GM21423 (cell line): ENCODE measurements at regions not wholly inside any gene's neighbourhood (a gene's known extent, or its start where the extent isn't known, plus 50 kb on each side); places are given as distances from the start of the nearest gene placed in this dataset.

ENCODE experiments used
- ATAC-seq: cut with Tn5 transposase; IDR thresholded peaks from one replicate; pipeline ENCODE4 v1.9.1; 2021; ENCODE audit warnings: mild to moderate bottlenecking, moderate library complexity; ENCODE audit not compliant: unreplicated experiment

- no peak for ATAC-seq
Measured at GRCh38 chr6:9957215-9957759, 457.6 kb downstream of the TFAP2A start.

DNA sequence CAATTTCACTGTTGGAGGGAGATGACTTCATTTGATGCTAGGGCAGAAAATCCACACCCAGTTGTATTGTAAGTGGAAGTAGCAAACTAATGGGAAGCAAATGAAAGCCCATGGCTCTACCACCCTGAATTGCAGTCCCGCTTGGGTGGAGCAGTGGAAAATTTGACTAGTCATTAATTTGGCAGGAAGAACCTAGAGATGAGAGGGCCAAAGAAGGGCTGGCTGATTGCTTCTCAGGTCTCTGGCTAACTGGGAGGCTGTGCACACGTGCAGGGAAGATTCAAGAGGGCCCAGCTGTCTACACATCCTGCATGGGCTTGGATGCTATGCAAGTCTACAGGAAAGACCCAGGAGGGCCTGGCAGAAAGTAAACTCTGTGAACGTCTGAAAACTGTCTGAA lies 466.2 kb downstream of the TFAP2A start:
- no peak for ATAC-seq

- no peak for ATAC-seq
Measured at GRCh38 chr6:9943986-9944385, 470.9 kb downstream of the TFAP2A start.

DNA sequence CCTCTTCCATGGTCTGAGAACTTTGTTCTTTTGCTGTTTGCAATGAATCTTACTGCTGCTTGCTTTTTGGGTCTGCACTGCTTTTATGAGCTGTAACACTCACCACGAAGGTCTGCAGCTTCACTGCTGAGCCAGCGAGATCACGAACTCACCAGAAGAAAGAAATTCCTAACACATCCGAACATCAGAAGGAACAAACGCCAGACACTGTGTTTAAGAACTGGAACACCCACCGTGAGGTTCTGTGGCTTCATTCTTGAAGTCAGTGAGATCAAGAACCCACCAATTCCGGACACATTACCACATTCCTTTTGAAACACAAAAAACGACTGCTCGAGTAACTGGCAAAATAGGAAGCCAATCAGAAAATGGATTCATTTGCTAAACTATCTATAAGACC lies 471.8 kb downstream of the TFAP2A start:
- no peak for ATAC-seq

- ATAC-seq: no peak
Measured at GRCh38 chr6:9942131-9942530, 472.7 kb downstream of the TFAP2A start.

GRCh38 chr6:9938801-9939200 lies 476.1 kb downstream of the TFAP2A start:
- ATAC-seq: no peak

DNA sequence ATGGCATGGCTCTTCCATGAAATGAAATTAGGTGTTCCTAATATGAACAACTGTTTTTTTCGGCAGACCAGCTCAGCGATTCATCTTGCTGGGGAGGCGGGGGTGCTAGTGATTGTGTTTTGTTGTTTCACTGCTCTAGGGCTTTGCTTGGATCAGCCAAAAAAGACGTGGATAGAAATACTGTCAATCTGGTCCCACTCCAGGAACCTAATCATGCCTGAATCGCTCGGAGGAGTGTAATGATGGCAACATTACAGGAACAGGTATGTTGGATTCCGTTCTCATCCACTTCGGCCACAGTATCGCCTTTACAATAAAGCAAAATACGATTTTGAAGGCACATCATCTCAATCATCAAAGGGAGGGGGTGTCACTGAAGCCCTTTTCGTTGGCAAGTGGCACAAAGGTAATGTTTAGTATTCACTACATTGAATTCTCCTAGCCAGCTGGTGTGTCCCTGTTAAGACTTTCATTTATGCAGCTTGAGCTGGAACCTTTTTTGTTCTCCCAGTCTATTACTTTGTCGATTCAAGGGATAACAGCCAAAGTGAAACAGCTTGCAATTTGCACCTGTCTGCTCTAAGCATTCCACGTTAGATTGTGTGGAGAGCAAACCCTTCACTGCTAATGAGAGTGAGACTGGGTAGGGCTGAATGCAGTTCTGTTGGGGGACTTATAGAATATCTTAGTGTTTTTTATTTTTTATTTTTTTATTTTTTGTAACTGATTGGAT lies 477.7 kb downstream of the TFAP2A start:
- no peak for ATAC-seq

DNA sequence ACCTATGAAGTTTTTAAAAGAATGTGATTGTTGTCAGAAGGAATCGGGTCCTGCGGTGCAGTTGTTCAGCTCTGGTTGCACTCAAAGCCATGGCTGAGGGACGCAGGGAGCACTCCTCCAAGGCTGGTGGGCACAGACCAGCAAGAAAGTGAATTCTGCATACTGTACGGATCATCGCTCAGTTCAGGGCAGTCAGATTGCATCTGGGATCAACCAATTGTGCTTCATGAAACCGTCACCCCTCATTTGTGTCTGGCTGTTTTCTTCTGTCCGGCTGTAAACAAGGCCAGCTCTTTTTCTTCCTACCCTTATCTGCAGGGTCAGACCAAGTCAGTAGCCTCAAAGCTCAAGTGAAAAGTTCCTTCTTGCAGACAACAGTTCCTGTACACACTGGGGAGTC lies 478.3 kb downstream of the TFAP2A start:
- ATAC-seq: no peak

GRCh38 chr6:9933677-9934076 lies 481.2 kb downstream of the TFAP2A start:
- ATAC-seq: no peak

GRCh38 chr6:9927275-9927674 lies 487.6 kb downstream of the TFAP2A start:
- ATAC-seq: no peak

- ATAC-seq: no peak
Measured at GRCh38 chr6:9924971-9925370, 489.9 kb downstream of the TFAP2A start.

DNA sequence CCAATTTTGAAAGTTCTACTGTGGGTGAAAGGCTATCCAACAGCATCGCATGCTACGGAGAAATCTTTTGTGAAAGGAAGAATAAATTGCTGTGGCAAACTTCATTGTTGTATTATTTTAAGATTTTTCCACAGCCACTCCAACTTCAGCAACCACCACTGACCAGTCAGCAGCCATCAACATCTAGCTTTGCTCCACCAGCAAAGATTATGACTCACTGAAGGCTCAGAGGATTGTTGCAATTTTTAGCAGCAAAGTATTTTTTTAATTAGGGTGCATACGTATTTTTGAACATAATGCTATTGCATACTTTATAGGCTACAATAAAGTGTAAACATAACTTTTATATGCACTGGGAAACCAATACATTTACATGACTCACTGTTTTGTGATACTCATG lies 493.5 kb downstream of the TFAP2A start:
- ATAC-seq: no peak

GRCh38 chr6:9914951-9915350 lies 499.9 kb downstream of the TFAP2A start:
- no peak for ATAC-seq

DNA sequence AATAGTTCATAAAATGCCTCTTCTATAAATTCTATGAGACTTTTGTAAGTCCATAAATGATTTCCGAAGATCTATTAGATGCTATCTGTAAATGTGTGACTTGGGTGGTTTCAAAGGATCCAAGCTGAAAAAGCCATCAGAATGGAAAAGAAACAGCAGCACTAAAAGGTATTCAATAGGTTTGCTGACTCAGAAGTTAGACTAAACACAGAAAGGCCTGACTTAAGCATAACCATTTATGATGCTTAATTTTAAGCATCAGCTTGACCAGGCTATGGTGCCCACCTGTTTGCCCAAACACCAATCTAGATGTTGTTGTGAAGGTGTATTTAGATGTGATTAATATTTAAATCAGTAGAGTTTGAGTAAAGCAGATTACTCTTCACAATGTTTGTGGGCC lies 513.5 kb downstream of the TFAP2A start:
- no peak for ATAC-seq

DNA sequence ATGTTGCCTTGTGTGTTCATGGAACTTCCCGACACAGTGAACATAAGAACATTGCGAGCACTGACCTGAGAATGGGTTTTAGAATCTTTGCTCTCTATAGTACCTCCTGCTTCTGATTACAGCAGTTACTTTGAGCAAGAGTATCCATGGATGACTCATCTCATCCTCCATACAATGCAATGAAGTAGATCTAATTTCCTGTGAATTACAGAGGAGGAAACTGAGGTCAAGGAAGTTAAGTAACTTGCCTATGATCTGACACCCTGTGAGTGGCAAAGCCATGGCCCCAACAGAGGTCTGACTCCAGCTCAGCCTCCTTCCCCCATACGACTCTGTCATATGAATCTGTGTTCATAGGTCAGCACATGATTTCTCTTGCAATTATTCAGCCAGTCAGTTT lies 518.1 kb downstream of the TFAP2A start:
- ATAC-seq: no peak

DNA sequence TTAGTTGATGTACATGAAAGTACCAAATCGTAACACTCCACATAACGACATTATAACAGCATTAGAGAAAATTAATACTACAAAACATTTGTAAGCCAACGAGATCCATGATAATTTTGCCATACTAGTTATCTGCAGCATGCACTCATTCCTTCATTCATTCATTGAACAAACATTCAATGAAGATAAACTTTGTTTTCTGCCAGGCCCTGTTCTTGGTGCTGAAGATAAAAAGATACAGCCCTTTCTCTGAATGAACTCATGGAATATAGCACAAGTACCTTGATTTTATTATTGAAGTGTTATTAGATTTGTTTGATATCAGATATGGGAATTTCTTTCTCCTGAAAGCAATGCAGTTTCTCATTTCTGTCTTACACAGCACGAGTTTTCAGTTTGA lies 524.0 kb downstream of the TFAP2A start:
- ATAC-seq: no peak

DNA sequence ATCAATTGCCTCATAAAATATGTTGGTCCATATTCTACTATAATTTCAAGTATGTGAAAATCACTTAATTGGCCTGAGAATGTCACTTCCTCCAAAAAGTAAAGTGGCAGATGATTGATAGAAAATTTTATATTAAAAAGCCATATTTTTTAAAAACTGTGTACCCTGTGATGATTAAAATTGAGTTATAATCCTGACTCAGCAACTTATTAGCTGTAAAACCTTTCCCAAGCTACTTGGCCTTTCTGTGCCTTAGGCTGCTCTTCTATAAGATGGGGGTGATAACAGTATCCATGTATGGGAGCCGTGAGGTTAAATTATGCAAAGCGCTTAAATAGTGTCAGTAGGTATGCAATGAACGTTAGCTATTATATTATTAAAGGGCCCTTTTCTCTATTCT lies 524.4 kb downstream of the TFAP2A start:
- ATAC-seq: no peak

- ATAC-seq: no peak
Measured at GRCh38 chr6:9878535-9878934, 536.3 kb downstream of the TFAP2A start.

DNA sequence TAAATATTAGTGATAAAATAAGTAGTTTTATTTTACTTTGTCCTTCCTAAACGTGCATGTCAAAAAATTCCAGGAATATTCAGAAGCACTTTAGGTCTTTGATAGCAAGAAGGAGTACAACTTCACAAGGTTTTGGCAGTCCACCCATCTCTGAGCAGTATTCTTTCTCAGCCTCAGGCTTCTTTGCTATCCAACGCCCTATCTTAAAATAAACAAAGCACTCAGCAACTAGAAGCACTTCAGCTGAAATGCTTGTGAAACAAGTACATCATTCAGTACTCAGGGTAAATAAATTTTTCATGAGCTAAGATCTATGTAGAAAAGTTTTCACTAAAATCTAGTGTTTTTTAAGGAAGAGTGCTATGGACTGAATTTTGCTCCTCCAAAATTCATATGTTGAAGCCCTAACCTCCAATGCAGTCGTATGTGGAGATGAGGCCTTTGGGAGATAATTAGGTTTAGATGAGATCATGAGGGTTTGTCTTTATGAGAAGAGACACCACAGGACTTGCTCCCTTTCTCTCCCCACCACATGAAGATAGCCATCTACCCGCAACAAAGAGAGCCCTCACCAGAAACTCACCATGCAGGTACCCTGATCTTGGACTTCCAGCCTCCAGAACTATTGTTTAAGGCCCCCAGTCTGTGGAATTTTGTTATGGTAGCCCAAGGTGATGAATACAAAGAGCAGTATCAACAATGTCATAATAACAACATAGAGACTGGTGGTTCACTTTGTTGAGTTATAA lies 539.1 kb downstream of the TFAP2A start:
- no peak for ATAC-seq

DNA sequence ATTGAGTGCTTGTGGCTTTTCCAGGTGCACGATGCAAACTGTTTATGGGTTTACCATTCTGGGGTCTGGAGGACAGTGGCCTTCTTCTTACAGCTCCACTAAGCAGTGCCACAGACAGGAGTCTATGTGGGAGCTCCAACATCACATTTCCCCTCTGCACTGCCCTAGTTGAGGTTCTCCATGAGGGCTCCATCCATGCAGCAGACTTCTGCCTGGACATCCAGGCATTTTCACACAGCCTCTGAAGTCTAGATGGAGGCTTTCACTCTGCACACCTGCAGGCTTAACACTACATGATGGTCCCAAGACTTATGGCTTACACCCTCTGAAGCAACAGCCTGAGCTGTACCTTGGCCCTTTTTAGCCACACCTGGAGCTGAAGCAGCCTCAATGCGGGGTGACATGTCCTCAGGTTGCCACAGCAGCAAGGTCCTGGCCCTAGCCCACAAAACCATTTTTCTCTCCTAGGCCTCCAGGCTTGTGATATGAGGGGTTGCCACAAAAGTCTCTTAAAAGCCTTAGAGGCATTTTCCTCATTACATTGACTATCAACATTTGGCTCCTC lies 552.2 kb downstream of the TFAP2A start:
- ATAC-seq: no peak

- no peak for ATAC-seq
Measured at GRCh38 chr6:9851541-9852380, 563.1 kb downstream of the TFAP2A start.
